Neural progenitor cell (in vitro differentiated cells): ENCODE measurements at regions not wholly inside any gene's neighbourhood (a gene's known extent, or its start where the extent isn't known, plus 50 kb on each side); places are given as distances from the start of the nearest gene placed in this dataset.

Experiments used
- EZH2 ChIP-seq: fragments of 200-600 bp; sonication (generic); IDR thresholded peaks from 2 replicates; pipeline ENCODE4 v1.6.1; 2017; ENCODE audit warnings: antibody characterized with exemption, mild to moderate bottlenecking, moderate library complexity
- EZH2phosphoT487 ChIP-seq: fragments of 200-600 bp; sonication (generic); IDR thresholded peaks from 2 replicates; pipeline ENCODE4 v1.6.1; 2017; ENCODE audit warnings: antibody characterized with exemption
- TF ChIP-seq, protein P1 (sequence below): fragments of 200-600 bp; sonication (generic); IDR thresholded peaks from 2 replicates; pipeline ENCODE4 v1.5.1; 2017; ENCODE audit warnings: antibody characterized with exemption, mild to moderate bottlenecking

DNA sequence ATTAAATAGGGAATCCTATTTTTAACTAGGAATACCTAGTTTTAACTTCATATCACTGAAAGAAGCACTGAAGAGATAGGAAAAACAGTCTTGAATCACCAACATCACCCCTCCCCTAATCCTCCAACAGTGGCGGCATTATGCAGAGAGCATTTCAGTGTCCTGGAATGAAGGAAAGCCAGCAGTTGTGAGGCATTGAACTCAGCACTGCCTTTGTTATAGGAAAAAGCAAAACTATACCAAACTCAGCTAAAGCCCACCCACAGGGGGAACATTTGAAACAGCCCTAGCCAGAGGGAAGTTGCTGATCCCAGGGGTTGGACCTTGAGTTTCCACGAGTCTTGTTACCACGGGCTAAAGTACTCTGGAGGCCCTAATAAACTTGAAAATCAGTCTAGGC, 310.6 kb upstream of the EDIL3 start:
- TF ChIP-seq, protein P1, sequence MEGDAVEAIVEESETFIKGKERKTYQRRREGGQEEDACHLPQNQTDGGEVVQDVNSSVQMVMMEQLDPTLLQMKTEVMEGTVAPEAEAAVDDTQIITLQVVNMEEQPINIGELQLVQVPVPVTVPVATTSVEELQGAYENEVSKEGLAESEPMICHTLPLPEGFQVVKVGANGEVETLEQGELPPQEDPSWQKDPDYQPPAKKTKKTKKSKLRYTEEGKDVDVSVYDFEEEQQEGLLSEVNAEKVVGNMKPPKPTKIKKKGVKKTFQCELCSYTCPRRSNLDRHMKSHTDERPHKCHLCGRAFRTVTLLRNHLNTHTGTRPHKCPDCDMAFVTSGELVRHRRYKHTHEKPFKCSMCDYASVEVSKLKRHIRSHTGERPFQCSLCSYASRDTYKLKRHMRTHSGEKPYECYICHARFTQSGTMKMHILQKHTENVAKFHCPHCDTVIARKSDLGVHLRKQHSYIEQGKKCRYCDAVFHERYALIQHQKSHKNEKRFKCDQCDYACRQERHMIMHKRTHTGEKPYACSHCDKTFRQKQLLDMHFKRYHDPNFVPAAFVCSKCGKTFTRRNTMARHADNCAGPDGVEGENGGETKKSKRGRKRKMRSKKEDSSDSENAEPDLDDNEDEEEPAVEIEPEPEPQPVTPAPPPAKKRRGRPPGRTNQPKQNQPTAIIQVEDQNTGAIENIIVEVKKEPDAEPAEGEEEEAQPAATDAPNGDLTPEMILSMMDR = no peak
- TF ChIP-seq EZH2 (no peak), EZH2phosphoT487 (no peak)
